ENCODE measurements at regions not wholly inside any gene's neighbourhood (a gene's known extent, or its start where the extent isn't known, plus 50 kb on each side); places are given as distances from the start of the nearest gene placed in this dataset.
"Not testable (repeated sequence)": the region's sequence is repeated elsewhere in the genome, so short reads cannot be mapped to it uniquely, and the experiment has no call there.

GRCh38 chr6:78665819-78666218 lies 201.5 kb upstream of the IRAK1BP1 start:
- not testable (repeated sequence) for DNase-seq (ENCODE audit: low spot score)

DNA sequence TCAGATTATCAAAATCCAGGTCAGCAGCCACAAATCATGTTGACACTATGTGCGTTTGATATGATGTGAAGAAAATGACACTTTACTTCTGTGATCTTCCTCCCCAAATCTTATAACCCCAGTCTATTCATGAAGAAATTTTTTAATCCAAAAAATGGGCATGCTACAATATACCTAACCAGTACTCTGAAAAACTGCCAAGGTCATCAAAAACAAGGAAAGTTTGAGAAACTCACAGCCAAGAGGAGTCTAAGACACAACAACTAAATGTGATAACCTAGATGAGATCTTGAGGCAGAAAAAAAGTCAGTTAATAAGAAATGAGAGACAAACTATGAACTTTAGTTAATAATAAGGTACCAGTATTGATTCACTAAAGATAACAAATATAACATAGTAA lies 200.6 kb upstream of the IRAK1BP1 start:
- DNase-seq (ENCODE audit: low spot score) = no peak

DNA sequence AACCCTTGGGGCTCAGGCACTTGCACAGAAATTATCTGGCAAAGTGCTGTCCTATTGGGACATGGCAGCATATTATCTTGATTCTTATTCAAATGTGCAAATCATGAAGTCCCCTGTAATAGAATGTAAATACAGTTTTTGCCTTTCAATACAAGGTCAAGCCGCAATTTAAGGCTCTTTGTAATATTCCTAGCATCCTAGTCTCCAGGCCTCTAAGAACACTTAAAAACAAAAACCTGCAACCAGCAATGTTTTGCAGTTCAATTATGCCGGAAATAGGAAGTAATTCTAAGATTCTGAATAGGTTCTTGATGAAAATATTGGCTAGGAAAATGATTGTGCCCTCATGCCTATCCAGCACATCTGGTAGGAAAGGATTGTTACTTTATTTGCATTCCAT lies 197.2 kb upstream of the IRAK1BP1 start:
- no peak for DNase-seq (ENCODE audit: low spot score)

DNA sequence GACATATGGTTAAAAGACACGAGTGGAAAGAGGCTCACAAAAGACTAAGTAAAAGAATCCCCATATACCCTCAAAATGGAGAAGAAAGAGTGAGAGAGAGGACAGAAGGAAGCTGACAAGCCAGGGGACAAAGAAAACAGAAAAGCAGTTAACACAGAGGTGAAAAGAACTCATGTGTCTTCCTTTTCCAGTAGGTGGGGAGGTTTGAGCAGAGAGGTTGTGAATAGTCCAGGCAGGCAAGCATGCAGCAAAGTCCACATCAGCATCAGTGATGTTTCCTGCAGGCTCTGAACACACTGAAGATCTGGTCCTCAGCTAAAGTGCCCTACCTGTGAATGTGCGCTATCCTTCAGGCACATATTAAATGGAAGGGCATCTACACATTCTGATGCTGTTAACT lies 196.5 kb upstream of the IRAK1BP1 start:
- no peak for DNase-seq (ENCODE audit: low spot score)

- not testable (repeated sequence) for DNase-seq (ENCODE audit: low spot score)
These were observed 191.0 kb upstream of the IRAK1BP1 start for GRCh38 chr6:78676069-78677007.

DNA sequence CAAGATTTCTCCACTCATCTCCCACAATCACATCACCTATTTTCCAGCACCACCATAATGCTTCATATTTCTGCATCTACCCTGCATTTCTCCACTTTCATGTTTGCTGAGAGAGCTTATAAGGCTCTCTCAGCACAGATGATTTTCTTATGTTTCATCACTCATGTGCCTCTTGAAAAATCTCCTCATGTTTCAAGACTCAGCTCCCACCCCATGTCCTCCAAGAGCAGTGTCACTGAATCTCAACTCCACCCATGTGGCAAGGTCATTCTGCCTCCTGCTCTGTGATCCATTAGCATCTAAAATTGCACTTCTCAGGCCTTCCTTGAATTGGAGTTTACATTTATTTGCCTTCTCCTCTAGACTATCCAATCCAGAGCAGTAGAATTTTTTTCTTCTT lies 178.7 kb upstream of the IRAK1BP1 start:
- no peak for DNase-seq (ENCODE audit: low spot score)

GRCh38 chr6:78693835-78694234 lies 173.5 kb upstream of the IRAK1BP1 start:
- DNase-seq (ENCODE audit: low spot score) = no peak

- DNase-seq (ENCODE audit: low spot score) = not testable (repeated sequence)
These were observed 172.7 kb upstream of the IRAK1BP1 start for GRCh38 chr6:78694628-78695027.

- no peak for DNase-seq (ENCODE audit: low spot score)
These were observed 166.4 kb upstream of the IRAK1BP1 start for GRCh38 chr6:78700991-78701390.

- no peak for DNase-seq (ENCODE audit: low spot score)
These were observed 165.9 kb upstream of the IRAK1BP1 start for GRCh38 chr6:78701407-78701806.

DNA sequence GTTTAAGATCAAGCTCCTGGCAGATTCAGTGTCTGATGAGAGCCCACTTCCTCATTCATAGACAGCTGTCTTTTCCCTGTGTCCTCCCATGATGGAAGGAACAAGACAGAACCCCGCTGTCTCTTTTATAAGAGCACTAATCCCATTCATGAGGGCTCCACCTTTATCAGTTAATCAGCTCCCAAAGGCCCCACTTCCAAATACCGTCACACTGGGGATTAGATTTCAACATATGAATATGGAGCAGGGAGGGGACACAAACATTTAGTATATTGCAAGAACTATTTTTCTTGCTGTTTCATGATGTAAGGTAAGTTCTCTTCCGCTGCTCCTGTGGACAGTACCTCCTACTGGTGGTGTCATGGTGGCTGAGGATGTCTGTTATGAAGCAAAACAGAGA lies 158.3 kb upstream of the IRAK1BP1 start:
- DNase-seq (ENCODE audit: low spot score) = no peak

DNA sequence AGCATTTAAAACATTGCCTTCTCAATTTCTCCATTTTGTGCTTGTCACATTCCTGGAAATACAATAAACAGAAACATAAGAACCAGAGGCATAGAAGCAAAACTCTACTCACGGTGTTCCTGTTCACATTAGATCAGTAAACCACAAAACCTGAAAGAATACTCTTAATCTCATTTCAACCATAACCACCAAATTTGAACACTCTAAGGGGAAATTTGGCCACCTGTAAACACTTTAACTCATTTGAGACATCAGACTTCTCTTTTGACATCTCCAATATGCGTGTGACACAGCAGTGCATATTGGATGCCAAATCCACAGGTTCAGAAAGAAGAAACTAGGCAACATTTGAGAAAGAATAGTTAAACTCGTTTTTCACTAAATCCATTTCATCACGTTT lies 153.8 kb upstream of the IRAK1BP1 start:
- no peak for DNase-seq (ENCODE audit: low spot score)

GRCh38 chr6:78744144-78744543 lies 123.2 kb upstream of the IRAK1BP1 start:
- DNase-seq (ENCODE audit: low spot score) = no peak

- DNase-seq (ENCODE audit: low spot score) = no peak
These were observed 120.9 kb upstream of the IRAK1BP1 start for GRCh38 chr6:78746457-78746856.

DNA sequence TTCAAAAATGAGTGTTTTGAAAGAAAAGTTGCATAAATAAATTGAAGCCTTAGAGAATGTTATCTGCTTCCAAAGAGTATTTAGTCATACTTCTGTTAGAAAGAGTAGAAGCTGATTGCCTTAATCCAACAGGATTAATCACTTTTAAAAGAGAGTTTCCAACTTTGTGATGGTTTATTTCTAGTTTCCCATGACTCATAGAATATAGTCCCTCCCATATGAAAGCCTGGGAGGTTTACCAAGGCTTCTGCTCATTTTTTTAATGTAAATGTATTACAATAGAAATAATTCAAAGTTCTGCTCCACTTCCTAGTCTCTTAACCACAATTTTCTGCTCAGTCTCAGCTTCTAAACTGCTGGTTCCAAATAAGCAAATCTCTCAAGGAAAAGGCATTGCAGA lies 118.0 kb upstream of the IRAK1BP1 start:
- DNase-seq (ENCODE audit: low spot score) = no peak

- DNase-seq (ENCODE audit: low spot score) = not testable (repeated sequence)
These were observed 109.0 kb upstream of the IRAK1BP1 start for GRCh38 chr6:78758297-78758798.

DNA sequence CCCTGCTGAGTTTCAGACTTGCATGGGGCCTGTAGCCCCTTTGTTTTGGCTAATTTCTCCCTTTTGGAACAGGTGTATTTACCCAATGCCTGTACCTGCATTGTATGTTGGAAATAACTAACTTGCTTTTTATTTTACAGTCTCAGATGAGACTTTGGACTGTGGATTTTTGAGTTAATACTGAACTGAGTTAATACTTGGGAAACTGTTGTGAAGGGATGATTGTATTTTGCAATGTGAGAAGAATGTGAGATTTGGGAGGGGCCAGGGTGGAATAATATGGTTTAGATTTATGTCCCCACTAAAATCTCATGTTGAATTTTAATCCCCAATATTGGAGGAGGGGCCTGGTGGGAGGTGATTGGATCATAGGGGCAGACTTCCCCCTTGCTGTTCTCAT lies 99.1 kb upstream of the IRAK1BP1 start:
- no peak for DNase-seq (ENCODE audit: low spot score)

DNA sequence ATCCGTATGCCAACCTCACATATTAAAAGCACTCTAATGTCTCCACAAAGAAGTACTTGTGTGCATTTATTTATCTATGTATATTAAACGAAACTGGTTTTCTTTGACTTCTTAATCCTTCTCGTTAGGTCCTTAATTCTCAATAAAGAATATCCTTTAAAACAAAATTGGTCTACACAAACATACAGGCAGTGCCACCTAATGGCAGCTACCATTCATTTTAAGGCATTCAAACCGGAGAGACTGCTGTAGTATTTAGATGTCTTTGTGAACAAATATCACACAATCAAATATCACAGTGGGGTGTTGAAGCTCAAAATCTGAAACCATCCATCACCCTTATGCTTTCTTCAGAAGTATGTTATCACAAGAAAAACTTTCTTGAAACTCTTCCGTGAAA lies 96.6 kb upstream of the IRAK1BP1 start:
- DNase-seq (ENCODE audit: low spot score) = no peak

DNA sequence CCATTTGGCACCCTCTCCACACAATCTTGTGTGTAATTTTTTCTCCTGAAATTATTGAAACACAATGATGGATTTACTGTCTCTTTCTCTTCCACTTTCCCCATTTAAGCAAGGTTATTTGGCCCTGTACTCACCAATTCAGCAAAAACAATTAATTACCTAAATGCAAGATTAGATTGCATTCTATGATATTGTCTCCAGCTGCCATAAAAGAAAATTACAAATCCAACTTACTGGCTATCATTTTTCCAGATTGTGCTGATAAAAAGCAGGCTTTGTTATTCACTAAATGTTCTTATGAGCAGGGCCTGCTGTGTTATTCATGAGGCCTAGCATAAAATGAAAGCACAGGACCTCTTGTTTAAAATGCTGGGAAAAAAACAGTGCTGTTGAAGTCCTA lies 95.8 kb upstream of the IRAK1BP1 start:
- DNase-seq (ENCODE audit: low spot score) = no peak

DNA sequence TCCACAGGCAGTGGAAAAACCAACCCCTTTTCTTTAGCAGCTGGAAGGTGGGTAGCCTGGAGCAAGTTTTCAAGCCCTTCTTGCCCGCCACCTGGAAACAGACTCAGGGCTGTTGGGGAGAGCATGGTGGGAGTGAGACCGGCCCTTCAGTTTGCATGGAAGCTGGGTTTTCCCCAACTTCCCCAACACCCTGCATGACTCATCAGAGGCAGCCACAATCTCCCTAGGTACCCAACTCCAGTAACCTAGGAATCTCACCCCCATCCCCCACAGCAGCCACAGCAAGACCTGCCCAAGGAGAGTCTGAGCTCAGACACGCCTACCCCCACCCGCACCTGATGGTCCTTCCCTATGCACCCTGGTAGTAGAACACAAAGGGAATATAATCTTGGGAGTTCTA lies 86.3 kb upstream of the IRAK1BP1 start:
- no peak for DNase-seq (ENCODE audit: low spot score)

DNA sequence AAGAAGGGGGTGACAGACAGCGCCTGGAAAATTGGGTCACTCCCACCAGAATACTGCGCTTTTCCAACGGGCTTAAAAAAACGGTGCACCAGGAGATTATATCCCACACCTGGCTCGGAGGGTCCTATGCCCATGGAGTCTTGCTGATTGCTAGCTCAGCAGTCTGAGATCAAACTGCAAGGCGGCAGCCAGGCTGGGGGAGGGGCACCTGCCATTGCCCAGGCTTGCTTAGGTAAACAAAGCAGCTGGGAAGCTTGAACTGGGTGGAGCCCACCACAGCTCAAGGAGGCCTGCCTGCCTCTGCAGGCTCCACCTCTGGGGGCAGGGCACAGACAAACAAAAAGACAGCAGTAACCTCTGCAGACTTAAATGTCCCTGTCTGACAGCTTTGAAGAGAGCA lies 84.0 kb upstream of the IRAK1BP1 start:
- not testable (repeated sequence) for DNase-seq (ENCODE audit: low spot score)

- no peak for DNase-seq (ENCODE audit: low spot score)
These were observed 70.1 kb upstream of the IRAK1BP1 start for GRCh38 chr6:78797270-78797669.

DNA sequence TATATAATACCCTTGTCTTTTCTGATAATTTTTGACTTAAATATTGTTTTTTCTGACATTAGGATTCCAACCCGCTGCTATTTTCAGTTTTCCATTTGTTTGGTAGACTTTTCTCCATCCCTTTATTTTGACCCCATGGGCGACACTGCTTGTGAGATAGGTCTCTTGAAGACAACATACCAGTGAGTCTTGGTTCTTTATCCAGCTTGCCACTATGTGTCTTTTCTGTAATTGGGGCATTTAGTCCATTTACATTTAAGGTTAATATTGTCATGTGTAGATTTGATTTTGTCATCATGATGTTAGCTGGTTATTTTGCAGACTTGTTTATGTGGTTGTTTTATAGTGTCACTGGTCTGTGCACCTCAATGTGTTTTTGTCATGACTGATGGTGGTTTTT lies 67.7 kb upstream of the IRAK1BP1 start:
- DNase-seq (ENCODE audit: low spot score) = no peak

- not testable (repeated sequence) for DNase-seq (ENCODE audit: low spot score)
These were observed 60.6 kb upstream of the IRAK1BP1 start for GRCh38 chr6:78806792-78807191.
